PC-3 (cell line): ENCODE measurements at regions not wholly inside any gene's neighbourhood (a gene's known extent, or its start where the extent isn't known, plus 50 kb on each side); places are given as distances from the start of the nearest gene placed in this dataset.

Experiments
- ATAC-seq: fragments of 200-7000 bp; cut with Tn5 transposase; 2 replicates; pipeline ENCODE4 v1.9.1; 2020; ENCODE audit warnings: mild to moderate bottlenecking, moderate library complexity
- BruUV-seq: library from RNA; stranded (reverse); fragments of 400-500 nt; replicated peaks from 2 replicates; lab custom pipeline; 2021; lab: Mats Ljungman, UMichigan
- CTCF ChIA-PET: fragments of 300-600 bp; sonication (Branson Sonifier 250); formaldehyde crosslinking; loops from one replicate; lab custom pipeline; 2022; ENCODE audit warnings: antibody characterized with exemption; lab: Charles Lee
- POLR2A ChIA-PET: fragments of 300-600 bp; sonication (Branson Sonifier 250); formaldehyde crosslinking; loops from one replicate; lab custom pipeline; 2022; ENCODE audit warnings: antibody characterized with exemption; ENCODE audit not compliant: unreplicated experiment; lab: Charles Lee
- DNase-seq: peaks from one replicate; pipeline ENCODE4 v3.0.0-alpha.2; 2015
- H2AFZ ChIP-seq: fragments of 300-600 bp; sonication (generic); 2 replicates; pipeline ENCODE4 v1.6.0; 2016; ENCODE audit warnings: antibody characterized with exemption, low read length
- H3F3A ChIP-seq: fragments of 300-600 bp; sonication (generic); one replicate; pipeline ENCODE4 v1.6.0; 2017; ENCODE audit warnings: antibody characterized with exemption, low read length, control low read depth, mild to moderate bottlenecking; ENCODE audit not compliant: unreplicated experiment
- H3K27ac ChIP-seq: fragments of 300-600 bp; sonication (generic); 2 replicates; pipeline ENCODE4 v1.5.1; 2016; ENCODE audit warnings: mild to moderate bottlenecking, low read length
- H3K27me3 ChIP-seq: fragments of 300-600 bp; sonication (generic); 2 replicates; pipeline ENCODE4 v1.6.1; 2016; ENCODE audit warnings: low read length, mixed read lengths
- H3K36me3 ChIP-seq: fragments of 300-600 bp; sonication (generic); 2 replicates; pipeline ENCODE4 v1.6.1; 2016; ENCODE audit warnings: low read depth, mixed run types, low read length, mixed read lengths
- H3K4me1 ChIP-seq: fragments of 300-600 bp; sonication (generic); 2 replicates; pipeline ENCODE4 v1.5.1; 2016; ENCODE audit warnings: low read length; ENCODE audit not compliant: insufficient read depth
- H3K4me2 ChIP-seq: fragments of 300-600 bp; sonication (generic); 2 replicates; pipeline ENCODE4 v1.6.0; 2016; ENCODE audit warnings: low read length
- H3K4me3 ChIP-seq: fragments of 300-600 bp; sonication (generic); 2 replicates; pipeline ENCODE4 v1.5.1; 2016; ENCODE audit warnings: mild to moderate bottlenecking, low read length, mixed read lengths
- H3K79me2 ChIP-seq: fragments of 300-600 bp; sonication (generic); 2 replicates; pipeline ENCODE4 v1.6.1; 2017; ENCODE audit warnings: low read length, mixed read lengths
- H3K9ac ChIP-seq: fragments of 300-600 bp; sonication (generic); 2 replicates; pipeline ENCODE4 v1.6.0; 2016; ENCODE audit warnings: mild to moderate bottlenecking, low read length
- H3K9me2 ChIP-seq: fragments of 300-600 bp; sonication (generic); replicated peaks from 2 replicates; pipeline ENCODE4 v1.6.1; 2016; ENCODE audit warnings: mixed run types, low read length, mixed read lengths
- H3K9me3 ChIP-seq: fragments of 300-600 bp; sonication (generic); 2 replicates; pipeline ENCODE4 v1.6.1; 2016; ENCODE audit warnings: low read length, mixed read lengths
- H4K20me1 ChIP-seq: fragments of 300-600 bp; sonication (generic); 2 replicates; pipeline ENCODE4 v1.6.1; 2016; ENCODE audit warnings: low read length, mixed read lengths
- CTCF ChIP-seq: fragments of 300-600 bp; sonication (generic); conservative IDR thresholded peaks from 2 replicates; pipeline ENCODE4 v1.5.1; 2017; ENCODE audit warnings: antibody characterized with exemption, low read depth, mild to moderate bottlenecking, low read length
- EZH2 ChIP-seq: fragments of 300-600 bp; sonication (generic); IDR thresholded peaks from one replicate; pipeline ENCODE4 v1.6.1; 2017; ENCODE audit warnings: antibody characterized with exemption, mild to moderate bottlenecking, low read length; ENCODE audit not compliant: unreplicated experiment
- EZH2phosphoT487 ChIP-seq: fragments of 300-600 bp; sonication (generic); IDR thresholded peaks from 2 replicates; pipeline ENCODE4 v1.6.1; 2018; ENCODE audit warnings: mild to moderate bottlenecking, antibody characterized with exemption, low read length, borderline replicate concordance
- intact Hi-C: fragments of 100-400 bp; cut with micrococcal nuclease; formaldehyde crosslinking; loops from 2 replicates; pipeline ENCODE4 v1.9.0; 2023

DNA sequence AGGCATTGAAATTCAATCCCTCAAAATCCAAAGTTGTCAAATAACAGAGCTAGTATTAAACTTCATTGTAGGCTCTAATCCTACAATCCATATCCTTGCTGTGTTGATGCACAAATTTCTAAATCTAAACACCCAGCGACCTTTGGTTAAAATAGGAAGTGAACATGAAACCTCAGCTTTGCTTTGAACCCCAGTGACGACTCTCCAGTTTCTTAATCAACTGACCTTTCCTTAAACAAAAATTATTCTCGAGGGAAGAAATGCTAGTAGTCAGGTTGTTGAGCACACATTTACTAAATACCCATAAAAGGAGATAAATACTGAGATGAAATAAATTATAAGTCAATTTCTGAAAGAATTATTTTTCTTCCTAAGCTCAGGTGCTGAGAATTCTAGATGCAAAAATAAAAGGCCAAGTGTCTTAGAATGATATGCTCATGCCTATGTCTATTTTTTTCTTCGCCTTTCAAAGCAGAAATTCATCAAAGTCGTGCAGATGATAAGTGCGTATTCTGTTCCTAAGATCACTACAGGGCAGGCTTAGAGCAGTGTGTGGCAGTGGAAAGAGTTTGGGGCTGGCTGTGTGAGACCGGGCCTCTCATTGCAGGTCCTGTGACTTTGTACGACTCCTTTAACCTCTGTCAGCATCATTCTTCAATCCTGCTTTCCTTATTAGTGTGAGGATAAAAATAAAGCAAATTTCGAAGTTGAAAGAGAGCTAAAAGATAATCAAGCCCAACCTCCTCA, 208.7 kb downstream of the PRL start:
- ChIA-PET POLR2A (no interaction called here), CTCF (no interaction called here)
- Histone ChIP-seq H3K27ac (no peak overlapping the region), H3K4me1 (no peaks in the 10 kb centered on the region), H3K79me2 (no peaks in the 10 kb centered on the region), H4K20me1 (no peaks in the 10 kb centered on the region), H3K9me3 (no peaks in the 10 kb centered on the region), H3K36me3 (no peaks in the 10 kb centered on the region), H3K9ac (no peak overlapping the region), H3K4me3 (no peak overlapping the region), H3K9me2 (no peaks in the 10 kb centered on the region), H3F3A (no peaks in the 10 kb centered on the region), H3K4me2 (no peak overlapping the region), H2AFZ (peak overlapping the region; percentile 44; the same call in 1 of the 2 replicates), H3K27me3 (no peaks in the 10 kb centered on the region)
- no peak for DNase-seq
- intact Hi-C loops: no loop called here
- no TSS peak for BruUV-seq
- no peak for TF ChIP-seq CTCF
- no peak for TF ChIP-seq EZH2phosphoT487
- no peak for TF ChIP-seq EZH2
- ATAC-seq: no peak

DNA sequence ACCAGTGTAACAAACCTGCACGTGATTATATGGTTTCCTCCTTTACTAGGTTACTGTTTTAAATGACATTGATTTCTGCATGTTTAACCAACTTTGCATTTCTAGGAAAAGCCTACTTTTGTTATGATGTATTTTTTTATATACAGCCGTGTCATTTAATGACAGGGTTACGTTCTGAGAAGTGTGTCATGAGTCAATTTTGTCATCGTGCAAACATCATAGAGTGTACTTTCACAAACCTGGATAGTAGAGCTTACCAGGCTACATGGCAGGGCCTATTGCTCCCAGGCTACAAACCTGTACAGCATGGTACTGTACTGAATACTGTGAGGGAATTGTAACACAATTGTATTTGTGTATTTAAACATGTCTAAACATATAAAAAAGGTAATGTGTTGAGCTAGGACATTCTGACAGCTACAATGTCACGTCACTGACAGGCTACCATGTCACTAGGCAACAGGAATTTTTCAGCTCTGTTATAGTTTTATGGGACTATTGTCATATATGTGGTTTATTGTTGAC, 205.3 kb downstream of the PRL start:
- Histone ChIP-seq H3K27me3 (no peaks in the 10 kb centered on the region), H2AFZ (no peak overlapping the region), H3F3A (no peaks in the 10 kb centered on the region), H3K79me2 (no peaks in the 10 kb centered on the region), H3K4me1 (no peaks in the 10 kb centered on the region), H4K20me1 (no peaks in the 10 kb centered on the region), H3K4me3 (no peak overlapping the region), H3K9ac (no peak overlapping the region), H3K9me3 (no peaks in the 10 kb centered on the region), H3K27ac (no peak overlapping the region), H3K9me2 (no peaks in the 10 kb centered on the region), H3K36me3 (no peaks in the 10 kb centered on the region), H3K4me2 (no peak overlapping the region)
- TF ChIP-seq CTCF (no peak), EZH2 (no peak), EZH2phosphoT487 (no peak)
- no peak for DNase-seq
- POLR2A ChIA-PET: no interaction called here
- BruUV-seq: no TSS peak
- intact Hi-C loops: no loop called here
- ATAC-seq: no peak
- CTCF ChIA-PET: no interaction called here

GRCh38 chr6:22095836-22096235, 201.0 kb downstream of the PRL start:
- POLR2A ChIA-PET: no interaction called here
- Histone ChIP-seq H3K9me2 (no peaks in the 10 kb centered on the region), H2AFZ (no peak overlapping the region), H3K4me3 (no peak overlapping the region), H4K20me1 (no peaks in the 10 kb centered on the region), H3K27ac (no peak overlapping the region), H3K4me2 (no peak overlapping the region), H3K4me1 (no peaks in the 10 kb centered on the region), H3K9me3 (no peaks in the 10 kb centered on the region), H3K36me3 (no peaks in the 10 kb centered on the region), H3K27me3 (no peaks in the 10 kb centered on the region), H3F3A (no peaks in the 10 kb centered on the region), H3K79me2 (no peaks in the 10 kb centered on the region), H3K9ac (no peak overlapping the region)
- ATAC-seq: no peak
- DNase-seq: no peak
- CTCF ChIA-PET: no interaction called here
- BruUV-seq: no TSS peak
- intact Hi-C loops: no loop called here
- TF ChIP-seq EZH2 (no peak), EZH2phosphoT487 (no peak), CTCF (no peak)
